Neural cell (in vitro differentiated cells): ENCODE measurements at regions not wholly inside any gene's neighbourhood (a gene's known extent, or its start where the extent isn't known, plus 50 kb on each side); places are given as distances from the start of the nearest gene placed in this dataset.

Source experiments
- H2AFZ ChIP-seq: fragments of 200-600, 300-800 bp; sonication (generic), shearing (Covaris generic); 2 replicates; pipeline ENCODE4 v1.6.0; 2014; ENCODE audit warnings: low read depth, mild to moderate bottlenecking, antibody characterized with exemption, low read length, moderate library complexity
- H3F3A ChIP-seq: fragments of 200-600 bp; shearing (Covaris generic); 2 replicates; pipeline ENCODE4 v1.6.1; 2016; ENCODE audit warnings: mild to moderate bottlenecking, moderate library complexity, mixed read lengths, antibody characterized with exemption, low read length; ENCODE audit not compliant: insufficient read depth, poor library complexity, severe bottlenecking
- H3K27ac ChIP-seq: fragments of 200-600, 300-800 bp; sonication (generic), shearing (Covaris generic); 2 replicates; pipeline ENCODE4 v1.5.1; 2014; ENCODE audit warnings: mild to moderate bottlenecking, low read length, moderate library complexity
- H3K27me3 ChIP-seq: fragments of 300-800, 200-600 bp; sonication (generic), shearing (Covaris generic); 2 replicates; pipeline ENCODE4 v1.6.0; 2014; ENCODE audit warnings: mild to moderate bottlenecking, low read depth, low read length, moderate library complexity; ENCODE audit not compliant: insufficient read depth
- H3K36me3 ChIP-seq: fragments of 300-800, 200-600 bp; sonication (generic), shearing (Covaris generic); 2 replicates; pipeline ENCODE4 v1.5.1; 2014; ENCODE audit warnings: mild to moderate bottlenecking, antibody characterized with exemption, low read length, moderate library complexity; ENCODE audit not compliant: insufficient read depth
- H3K4me2 ChIP-seq: fragments of 300-800, 200-600 bp; sonication (generic), shearing (Covaris generic); 2 replicates; pipeline ENCODE4 v1.6.0; 2014; ENCODE audit warnings: mild to moderate bottlenecking, low read length
- H3K4me3 ChIP-seq: fragments of 300-800, 200-600 bp; sonication (generic), shearing (Covaris generic); 2 replicates; pipeline ENCODE4 v1.5.1; 2014; ENCODE audit warnings: mild to moderate bottlenecking, low read length, moderate library complexity
- H3K79me2 ChIP-seq: fragments of 200-600 bp; shearing (Covaris generic); replicated peaks from 2 replicates; pipeline ENCODE4 v1.6.0; 2014; ENCODE audit warnings: mild to moderate bottlenecking, low read length, moderate library complexity; ENCODE audit not compliant: insufficient read depth
- H3K9ac ChIP-seq: fragments of 300-800, 200-600 bp; sonication (generic), shearing (Covaris generic); 2 replicates; pipeline ENCODE4 v1.6.1; 2016; ENCODE audit warnings: mild to moderate bottlenecking, low read length, mixed read lengths
- H3K9me2 ChIP-seq: fragments of 200-600 bp; shearing (Covaris generic); 2 replicates; pipeline ENCODE4 v1.6.1; 2016; ENCODE audit warnings: mild to moderate bottlenecking, low read length, mixed read lengths; ENCODE audit not compliant: insufficient read depth
- H3K9me3 ChIP-seq: fragments of 200-600, 300-800 bp; sonication (generic), shearing (Covaris generic); 2 replicates; pipeline ENCODE4 v1.6.1; 2016; ENCODE audit warnings: mild to moderate bottlenecking, mixed run types, low read length, moderate library complexity, mixed read lengths
- H4K20me1 ChIP-seq: fragments of 200-600 bp; shearing (Covaris generic); 2 replicates; pipeline ENCODE4 v1.6.1; 2016; ENCODE audit warnings: mild to moderate bottlenecking, mixed run types; ENCODE audit not compliant: insufficient read depth
- EP300 ChIP-seq: fragments of 450-650 bp; conservative IDR thresholded peaks from 2 replicates; pipeline ENCODE4 v1.6.1; 2014; ENCODE audit warnings: antibody characterized with exemption, mild to moderate bottlenecking, moderate library complexity; ENCODE audit not compliant: poor library complexity, severe bottlenecking
- EZH2 ChIP-seq: fragments of 200-600, 300-800 bp; shearing (Covaris generic), sonication (generic); IDR thresholded peaks from 2 replicates; pipeline ENCODE4 v1.6.1; 2014; ENCODE audit warnings: antibody characterized with exemption, low read length, borderline replicate concordance, mild to moderate bottlenecking; ENCODE audit not compliant: insufficient read depth, poor library complexity, severe bottlenecking
- MXI1 ChIP-seq: fragments of 450-650 bp; conservative IDR thresholded peaks from 2 replicates; pipeline ENCODE4 v1.6.1; 2014; ENCODE audit warnings: antibody characterized with exemption, mild to moderate bottlenecking; ENCODE audit not compliant: poor library complexity, severe bottlenecking
- POLR2AphosphoS5 ChIP-seq: IDR thresholded peaks from 2 replicates; pipeline ENCODE4 v1.6.1; 2012
- RAD21 ChIP-seq: fragments of 450-650 bp; conservative IDR thresholded peaks from 2 replicates; pipeline ENCODE4 v1.6.1; 2014; ENCODE audit warnings: antibody characterized with exemption, mild to moderate bottlenecking, moderate library complexity
- REST ChIP-seq: IDR thresholded peaks from 2 replicates; pipeline ENCODE4 v1.6.1; 2012; ENCODE audit warnings: borderline replicate concordance
- SMC3 ChIP-seq: fragments of 450-650 bp; conservative IDR thresholded peaks from 2 replicates; pipeline ENCODE4 v1.6.1; 2014; ENCODE audit warnings: antibody characterized with exemption, mild to moderate bottlenecking, moderate library complexity; ENCODE audit not compliant: poor library complexity
- TAF1 ChIP-seq: IDR thresholded peaks from 2 replicates; pipeline ENCODE4 v1.6.1; 2012; ENCODE audit warnings: low read depth
- TF ChIP-seq, protein P1 (sequence below): fragments of 450-650 bp; IDR thresholded peaks from 2 replicates; pipeline ENCODE4 v1.5.1; 2014; ENCODE audit warnings: antibody characterized with exemption, mild to moderate bottlenecking, moderate library complexity; ENCODE audit not compliant: poor library complexity, severe bottlenecking

DNA sequence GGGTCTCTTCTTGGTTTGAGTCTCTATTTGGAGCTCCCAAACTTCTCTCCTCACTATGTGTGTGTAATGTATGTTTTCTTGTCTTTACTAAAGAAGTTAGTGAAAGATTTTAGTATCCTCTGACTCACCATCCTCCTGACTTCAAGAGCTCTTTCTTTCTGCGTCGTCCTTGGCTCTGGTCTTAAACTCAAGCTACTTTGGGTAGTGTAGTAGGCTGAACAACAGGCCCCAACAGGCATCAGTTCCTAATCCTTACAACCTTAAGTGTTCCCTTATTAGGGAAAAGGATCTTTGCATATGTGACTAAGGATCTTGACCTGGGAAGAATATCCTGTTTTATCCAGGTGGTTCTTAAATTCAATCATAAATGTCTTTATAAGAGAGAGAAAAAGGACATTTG is 810.2 kb downstream of the MAFB start:
- no peaks in the 10 kb centered on the region for H3K27me3 ChIP-seq
- H3K9me2 ChIP-seq = no peaks in the 10 kb centered on the region
- H3K4me2 ChIP-seq = no peak overlapping the region
- H3K27ac ChIP-seq = no peak overlapping the region
- no peak overlapping the region for H3K9ac ChIP-seq
- no peaks in the 10 kb centered on the region for H3F3A ChIP-seq
- no peaks in the 10 kb centered on the region for H3K79me2 ChIP-seq
- H3K4me3 ChIP-seq = no peak overlapping the region
- H4K20me1 ChIP-seq = no peaks in the 10 kb centered on the region
- no peaks in the 10 kb centered on the region for H3K9me3 ChIP-seq
- no peaks in the 10 kb centered on the region for H3K36me3 ChIP-seq
- TF ChIP-seq MXI1 = no peak
- TF ChIP-seq EZH2 = no peak
- no peak for TF ChIP-seq REST
- TF ChIP-seq RAD21 = no peak
- TF ChIP-seq TAF1 = no peak
- TF ChIP-seq EP300 = no peak
- no peak for TF ChIP-seq SMC3
- no peak for TF ChIP-seq POLR2AphosphoS5
- H2AFZ ChIP-seq = no peak overlapping the region

- no peaks in the 10 kb centered on the region for H3K79me2 ChIP-seq
- H3K36me3 ChIP-seq = no peaks in the 10 kb centered on the region
- H3K27ac ChIP-seq = no peak overlapping the region
- no peaks in the 10 kb centered on the region for H3F3A ChIP-seq
- H3K9me2 ChIP-seq = no peaks in the 10 kb centered on the region
- TF ChIP-seq MXI1 = no peak
- TF ChIP-seq TAF1 = no peak
- TF ChIP-seq POLR2AphosphoS5 = no peak
- TF ChIP-seq EP300 = no peak
- TF ChIP-seq, protein P1, sequence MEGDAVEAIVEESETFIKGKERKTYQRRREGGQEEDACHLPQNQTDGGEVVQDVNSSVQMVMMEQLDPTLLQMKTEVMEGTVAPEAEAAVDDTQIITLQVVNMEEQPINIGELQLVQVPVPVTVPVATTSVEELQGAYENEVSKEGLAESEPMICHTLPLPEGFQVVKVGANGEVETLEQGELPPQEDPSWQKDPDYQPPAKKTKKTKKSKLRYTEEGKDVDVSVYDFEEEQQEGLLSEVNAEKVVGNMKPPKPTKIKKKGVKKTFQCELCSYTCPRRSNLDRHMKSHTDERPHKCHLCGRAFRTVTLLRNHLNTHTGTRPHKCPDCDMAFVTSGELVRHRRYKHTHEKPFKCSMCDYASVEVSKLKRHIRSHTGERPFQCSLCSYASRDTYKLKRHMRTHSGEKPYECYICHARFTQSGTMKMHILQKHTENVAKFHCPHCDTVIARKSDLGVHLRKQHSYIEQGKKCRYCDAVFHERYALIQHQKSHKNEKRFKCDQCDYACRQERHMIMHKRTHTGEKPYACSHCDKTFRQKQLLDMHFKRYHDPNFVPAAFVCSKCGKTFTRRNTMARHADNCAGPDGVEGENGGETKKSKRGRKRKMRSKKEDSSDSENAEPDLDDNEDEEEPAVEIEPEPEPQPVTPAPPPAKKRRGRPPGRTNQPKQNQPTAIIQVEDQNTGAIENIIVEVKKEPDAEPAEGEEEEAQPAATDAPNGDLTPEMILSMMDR = no peak
- no peak for TF ChIP-seq REST
- TF ChIP-seq RAD21 = no peak
- no peak for TF ChIP-seq SMC3
- H4K20me1 ChIP-seq = no peaks in the 10 kb centered on the region
- H2AFZ ChIP-seq = no peak overlapping the region
- no peak overlapping the region for H3K9ac ChIP-seq
- no peak overlapping the region for H3K4me3 ChIP-seq
- H3K27me3 ChIP-seq = no peaks in the 10 kb centered on the region
- H3K4me2 ChIP-seq = no peak overlapping the region
- no peaks in the 10 kb centered on the region for H3K9me3 ChIP-seq
Observed at GRCh38 chr20:39878320-39878719, 810.7 kb downstream of the MAFB start.
